Caco-2 (cell line): ENCODE measurements at regions not wholly inside any gene's neighbourhood (a gene's known extent, or its start where the extent isn't known, plus 50 kb on each side); places are given as distances from the start of the nearest gene placed in this dataset.

Experiments used
- BruUV-seq: library from RNA; stranded (reverse); fragments of 400-500 nt; replicated peaks from 2 replicates; lab custom pipeline; 2021; lab: Mats Ljungman, UMichigan
- CTCF ChIA-PET: fragments of 300-600 bp; sonication (Branson Sonifier 250); formaldehyde crosslinking; loops from one replicate; lab custom pipeline; 2022; ENCODE audit warnings: antibody characterized with exemption; lab: Charles Lee
- POLR2A ChIA-PET: fragments of 300-600 bp; sonication (Branson Sonifier 250); formaldehyde crosslinking; loops from one replicate; lab custom pipeline; 2022; ENCODE audit warnings: antibody characterized with exemption; lab: Charles Lee
- DNase-seq, 2 experiments: peaks; one replicate each; pipeline versions ENCODE4 v3.0.0 to v3.0.0-alpha.2; 2020 to 2022
- H3K27me3 ChIP-seq: replicated peaks from 2 replicates; pipeline ENCODE4 v1.6.0; 2011; ENCODE audit warnings: low read length; ENCODE audit not compliant: control insufficient read depth, insufficient read depth
- H3K36me3 ChIP-seq: 2 replicates; pipeline ENCODE4 v1.5.1; 2011; ENCODE audit warnings: low read length; ENCODE audit not compliant: control insufficient read depth, insufficient read depth
- H3K4me1 ChIP-seq: fragments of 250-450 bp; sonication (Bioruptor Pico); 2 replicates; pipeline ENCODE4 v1.5.1; 2020; ENCODE audit warnings: mild to moderate bottlenecking
- H3K4me3 ChIP-seq: 2 replicates; pipeline ENCODE4 v1.5.1; 2011; ENCODE audit warnings: low read depth, mild to moderate bottlenecking, control low read depth, low read length
- H3K9me3 ChIP-seq: fragments of 250-450 bp; sonication (Bioruptor Pico); 2 replicates; pipeline ENCODE4 v1.5.1; 2020; ENCODE audit warnings: mild to moderate bottlenecking, moderate library complexity
- H3K27ac Mint-ChIP-seq: one replicate; pipeline ENCODE4 v1.8.0; 2022; ENCODE audit warnings: mixed read lengths; ENCODE audit not compliant: unreplicated experiment
- H3K27me3 Mint-ChIP-seq: one replicate; pipeline ENCODE4 v1.8.0; 2022; ENCODE audit warnings: mixed read lengths; ENCODE audit not compliant: insufficient read depth, unreplicated experiment
- H3K36me3 Mint-ChIP-seq: one replicate; pipeline ENCODE4 v1.8.0; 2022; ENCODE audit warnings: mild to moderate bottlenecking, mixed read lengths; ENCODE audit not compliant: insufficient read depth, unreplicated experiment
- H3K4me1 Mint-ChIP-seq: one replicate; pipeline ENCODE4 v1.8.0; 2022; ENCODE audit warnings: low read depth, mixed read lengths; ENCODE audit not compliant: unreplicated experiment
- H3K4me3 Mint-ChIP-seq: one replicate; pipeline ENCODE4 v1.8.0; 2022; ENCODE audit warnings: mild to moderate bottlenecking, moderate library complexity, mixed read lengths; ENCODE audit not compliant: unreplicated experiment
- H3K9me3 Mint-ChIP-seq: one replicate; pipeline ENCODE4 v1.8.0; 2022; ENCODE audit warnings: mixed read lengths; ENCODE audit not compliant: unreplicated experiment
- CTCF ChIP-seq, 2 experiments: fragments of 200-600 bp in 1 of 2; IDR thresholded peaks; 1 replicate in 1 of 2; 2 replicates in 1 of 2; pipeline versions ENCODE4 v1.5.1 to v1.8.0; 2011 to 2022; ENCODE audit warnings: antibody characterized with exemption in 1 of 2, control low read depth in 1 of 2, inconsistent platforms in 1 of 2, low read depth in 1 of 2, low read length in 1 of 2, mild to moderate bottlenecking in 1 of 2, moderate library complexity in 1 of 2; ENCODE audit not compliant: insufficient read depth in 1 of 2, severe bottlenecking in 1 of 2, unreplicated experiment in 1 of 2
- intact Hi-C: fragments of 100-400 bp; cut with micrococcal nuclease; formaldehyde crosslinking; loops from one replicate; pipeline ENCODE4 v1.10.0; 2022; ENCODE audit not compliant: unreplicated experiment

GRCh38 chr5:155532621-155533311 is 519.2 kb downstream of the KIF4B start:
- no peaks in the 10 kb centered on the region for H3K27me3 ChIP-seq
- intact Hi-C loops, result no loop called here
- no peak overlapping the region for H3K27ac Mint-ChIP-seq

GRCh38 chr5:155540000-155540595 is 526.5 kb downstream of the KIF4B start:
- H3K36me3 ChIP-seq, result no peaks in the 10 kb centered on the region
- Mint-ChIP-seq H3K27me3 (no peaks in the 10 kb centered on the region), H3K4me3 (no peak overlapping the region), H3K4me1 (no peaks in the 10 kb centered on the region), H3K27ac (no peak overlapping the region), H3K36me3 (no peaks in the 10 kb centered on the region), H3K9me3 (no peaks in the 10 kb centered on the region)
- H3K9me3 ChIP-seq, result no peaks in the 10 kb centered on the region
- DNase-seq, result no peak
- H3K4me3 ChIP-seq, result no peak overlapping the region
- intact Hi-C loops, result no loop called here
- BruUV-seq, result no TSS peak
- no peak for TF ChIP-seq CTCF (IDR thresholded peaks at IDR 0.05; ENCODE audit: insufficient read depth in 1 of 2, low read depth in 1 of 2, low read length in 1 of 2, severe bottlenecking in 1 of 2, unreplicated experiment in 1 of 2)
- POLR2A ChIA-PET, result no interaction called here
- H3K4me1 ChIP-seq, result no peaks in the 10 kb centered on the region
- CTCF ChIA-PET, result no interaction called here
- no peaks in the 10 kb centered on the region for H3K27me3 ChIP-seq

More at GRCh38 chr5:155532621-155533311, 519.2 kb downstream of the KIF4B start:
- Histone ChIP-seq H3K9me3 (no peaks in the 10 kb centered on the region), H3K36me3 (no peaks in the 10 kb centered on the region), H3K4me3 (no peak overlapping the region), H3K4me1 (no peaks in the 10 kb centered on the region)
- CTCF ChIA-PET, result no interaction called here
- no peak overlapping the region for H3K4me3 Mint-ChIP-seq
- H3K4me1 Mint-ChIP-seq, result no peaks in the 10 kb centered on the region
- no peaks in the 10 kb centered on the region for H3K27me3 Mint-ChIP-seq
- no peaks in the 10 kb centered on the region for H3K9me3 Mint-ChIP-seq
- no peaks in the 10 kb centered on the region for H3K36me3 Mint-ChIP-seq
- no peak for TF ChIP-seq CTCF (IDR thresholded peaks at IDR 0.05; ENCODE audit: insufficient read depth in 1 of 2, low read depth in 1 of 2, low read length in 1 of 2, severe bottlenecking in 1 of 2, unreplicated experiment in 1 of 2)
- BruUV-seq, result no TSS peak
- no peak for DNase-seq
- POLR2A ChIA-PET, result no interaction called here

DNA sequence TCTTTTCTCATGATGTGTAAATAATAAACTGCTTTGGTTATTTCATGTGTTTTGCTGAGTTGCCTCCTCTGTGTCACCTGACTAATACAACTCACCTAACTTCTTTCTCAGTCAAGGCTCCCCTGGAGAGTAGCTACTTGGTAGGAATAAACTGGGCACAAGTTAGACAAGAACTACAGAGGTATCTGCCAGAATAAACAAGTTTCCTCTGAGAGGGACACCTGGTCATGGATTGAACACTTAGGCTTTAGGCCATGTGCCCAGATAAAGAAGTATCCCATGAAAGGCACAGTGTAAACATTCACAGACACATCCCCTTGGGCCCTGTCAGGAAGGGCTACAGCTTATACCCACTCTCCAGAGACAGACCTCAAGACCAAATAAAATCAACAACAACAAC is 532.5 kb downstream of the KIF4B start:
- no peak for TF ChIP-seq CTCF (IDR thresholded peaks at IDR 0.05; ENCODE audit: insufficient read depth in 1 of 2, low read depth in 1 of 2, low read length in 1 of 2, severe bottlenecking in 1 of 2, unreplicated experiment in 1 of 2)
- intact Hi-C loops, result no loop called here
- Mint-ChIP-seq H3K4me3 (no peak overlapping the region), H3K27ac (no peak overlapping the region), H3K27me3 (no peaks in the 10 kb centered on the region), H3K9me3 (peaks cover 10% of the 10 kb centered on the region), H3K4me1 (no peaks in the 10 kb centered on the region), H3K36me3 (no peaks in the 10 kb centered on the region)
- Histone ChIP-seq H3K4me3 (no peak overlapping the region), H3K9me3 (no peaks in the 10 kb centered on the region), H3K36me3 (no peaks in the 10 kb centered on the region), H3K27me3 (no peaks in the 10 kb centered on the region), H3K4me1 (no peaks in the 10 kb centered on the region)
- ChIA-PET POLR2A (no interaction called here), CTCF (no interaction called here)
- BruUV-seq, result no TSS peak
- no peak for DNase-seq
